WTC11 (cell line): ENCODE measurements at regions not wholly inside any gene's neighbourhood (a gene's known extent, or its start where the extent isn't known, plus 50 kb on each side); places are given as distances from the start of the nearest gene placed in this dataset.

ENCODE experiments used
- ATAC-seq: fragments of 200-7000 bp; cut with Tn5 transposase; 2 replicates; pipeline ENCODE4 v1.10.0; 2021; ENCODE audit warnings: mild to moderate bottlenecking, moderate library complexity
- CTCF ChIA-PET: fragments of 300-600 bp; sonication (Branson Sonifier 250); formaldehyde crosslinking; loops from one replicate; lab custom pipeline; 2021; ENCODE audit warnings: antibody characterized with exemption; lab: Charles Lee
- POLR2A ChIA-PET: fragments of 350-600 bp; sonication (Branson Sonifier 250); formaldehyde crosslinking; loops from one replicate; lab custom pipeline; 2021; ENCODE audit warnings: antibody characterized with exemption; lab: Charles Lee
- DNase-seq: peaks from one replicate; pipeline ENCODE4 v3.0.0; 2021; ENCODE audit warnings: low spot score
- H3K27ac Mint-ChIP-seq: 2 replicates; pipeline ENCODE4 v1.8.0; 2021; ENCODE audit warnings: mixed read lengths
- H3K27me3 Mint-ChIP-seq: 2 replicates; pipeline ENCODE4 v1.8.0; 2021; ENCODE audit warnings: low read depth, mild to moderate bottlenecking, moderate library complexity, mixed read lengths
- H3K36me3 Mint-ChIP-seq: 2 replicates; pipeline ENCODE4 v1.8.0; 2021; ENCODE audit warnings: mixed read lengths
- H3K4me1 Mint-ChIP-seq: 2 replicates; pipeline ENCODE4 v1.8.0; 2022; ENCODE audit warnings: mixed read lengths
- H3K4me3 Mint-ChIP-seq: 2 replicates; pipeline ENCODE4 v1.8.0; 2021; ENCODE audit warnings: mild to moderate bottlenecking, moderate library complexity, mixed read lengths
- H3K9me3 Mint-ChIP-seq: 2 replicates; pipeline ENCODE4 v1.8.0; 2021; ENCODE audit warnings: mixed read lengths
- ESRRA ChIP-seq: sonication (generic); formaldehyde crosslinking; IDR thresholded peaks from 2 replicates; pipeline ENCODE4 v1.8.1; 2022; ENCODE audit warnings: mild to moderate bottlenecking, missing genetic modification reagents, borderline replicate concordance
- GRHL2 ChIP-seq: fragments of 250-450 bp; sonication (Bioruptor Pico); IDR thresholded peaks from 2 replicates; pipeline ENCODE4 v1.8.0; 2022; ENCODE audit warnings: mild to moderate bottlenecking, moderate library complexity; ENCODE audit not compliant: insufficient replicate concordance, severe bottlenecking
- GTF2I ChIP-seq: fragments of 250-450 bp; sonication (Bioruptor Pico); conservative IDR thresholded peaks from 2 replicates; pipeline ENCODE4 v1.4.0; 2021; ENCODE audit warnings: mild to moderate bottlenecking
- IRF2 ChIP-seq: sonication (generic); formaldehyde crosslinking; IDR thresholded peaks from 2 replicates; pipeline ENCODE4 v1.8.0; 2022; ENCODE audit warnings: low read depth, missing genetic modification reagents, borderline replicate concordance
- NFYB ChIP-seq: sonication (generic); formaldehyde crosslinking; conservative IDR thresholded peaks from 2 replicates; pipeline ENCODE4 v1.8.0; 2022; ENCODE audit warnings: low read depth, missing genetic modification reagents
- TCF7 ChIP-seq: sonication (generic); formaldehyde crosslinking; IDR thresholded peaks from 2 replicates; pipeline ENCODE4 v1.8.0; 2022; ENCODE audit warnings: mild to moderate bottlenecking, low read depth, missing genetic modification reagents, moderate library complexity
- TEAD4 ChIP-seq: sonication (generic); formaldehyde crosslinking; IDR thresholded peaks from 2 replicates; pipeline ENCODE4 v1.8.0; 2022; ENCODE audit warnings: mild to moderate bottlenecking, missing genetic modification reagents
- TP53 ChIP-seq: sonication (generic); formaldehyde crosslinking; IDR thresholded peaks from 2 replicates; pipeline ENCODE4 v1.8.1; 2023; ENCODE audit warnings: mild to moderate bottlenecking, missing genetic modification reagents
- ZNF121 ChIP-seq: sonication (generic); formaldehyde crosslinking; IDR thresholded peaks from 2 replicates; pipeline ENCODE4 v1.8.0; 2023; ENCODE audit warnings: missing genetic modification reagents
- ZNF416 ChIP-seq: fragments of 250-450 bp; sonication (Bioruptor Pico); IDR thresholded peaks from 2 replicates; pipeline ENCODE4 v1.9.0; 2021; ENCODE audit warnings: mild to moderate bottlenecking, inconsistent platforms
- TF ChIP-seq, protein P1 (sequence below): sonication (generic); formaldehyde crosslinking; IDR thresholded peaks from 2 replicates; pipeline ENCODE4 v1.8.1; 2022; ENCODE audit warnings: missing genetic modification reagents, borderline replicate concordance
- TF ChIP-seq, protein P2 (sequence below): sonication (generic); formaldehyde crosslinking; IDR thresholded peaks from 2 replicates; pipeline ENCODE4 v1.8.1; 2022; ENCODE audit warnings: mild to moderate bottlenecking, missing genetic modification reagents, moderate library complexity, borderline replicate concordance
- TF ChIP-seq, protein P3 (sequence below): sonication (generic); formaldehyde crosslinking; IDR thresholded peaks from 2 replicates; pipeline ENCODE4 v1.8.0; 2022; ENCODE audit warnings: mild to moderate bottlenecking, missing genetic modification reagents
- TF ChIP-seq, protein P4 (sequence below): sonication (generic); formaldehyde crosslinking; conservative IDR thresholded peaks from 2 replicates; pipeline ENCODE4 v1.8.1; 2022; ENCODE audit warnings: mild to moderate bottlenecking, missing genetic modification reagents
- TF ChIP-seq, protein P5 (sequence below): sonication (generic); formaldehyde crosslinking; IDR thresholded peaks from 2 replicates; pipeline ENCODE4 v1.8.1; 2023; ENCODE audit warnings: mild to moderate bottlenecking, missing genetic modification reagents, borderline replicate concordance
- TF ChIP-seq, protein P6 (sequence below): sonication (generic); formaldehyde crosslinking; IDR thresholded peaks from 2 replicates; pipeline ENCODE4 v1.8.1; 2023; ENCODE audit warnings: mild to moderate bottlenecking, missing genetic modification reagents, moderate library complexity
- TF ChIP-seq, protein P7 (sequence below): sonication (generic); formaldehyde crosslinking; IDR thresholded peaks from 2 replicates; pipeline ENCODE4 v1.8.1; 2022; ENCODE audit warnings: low read depth, missing genetic modification reagents, borderline replicate concordance
- TF ChIP-seq, protein P8 (sequence below): fragments of 200-600 bp; IDR thresholded peaks from 2 replicates; pipeline ENCODE4 v1.8.0; 2022; ENCODE audit warnings: antibody characterized with exemption
- TF ChIP-seq, protein P9 (sequence below): sonication (generic); formaldehyde crosslinking; IDR thresholded peaks from 2 replicates; pipeline ENCODE4 v1.8.0; 2023; ENCODE audit warnings: missing genetic modification reagents

DNA sequence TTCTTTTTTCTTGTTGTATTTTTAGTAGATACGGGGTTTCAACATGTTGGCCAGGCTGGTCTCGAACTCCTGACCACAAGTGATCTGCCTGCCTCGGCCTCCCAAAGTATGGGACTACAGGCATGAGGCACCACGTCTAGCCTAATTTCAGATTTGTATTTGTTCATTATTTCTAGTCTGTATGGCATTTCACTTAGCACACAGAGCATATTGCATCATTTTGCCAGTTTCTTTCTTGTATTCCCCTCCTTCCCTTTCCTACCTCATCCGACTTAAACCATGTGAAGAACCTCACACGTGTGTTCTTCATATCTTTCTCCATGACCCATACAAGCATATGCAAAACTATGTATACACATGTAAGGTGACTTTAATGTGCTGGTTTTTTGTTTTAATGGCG, 470.0 kb downstream of the CBLN4 start (continued):
- TF ChIP-seq, protein P1, sequence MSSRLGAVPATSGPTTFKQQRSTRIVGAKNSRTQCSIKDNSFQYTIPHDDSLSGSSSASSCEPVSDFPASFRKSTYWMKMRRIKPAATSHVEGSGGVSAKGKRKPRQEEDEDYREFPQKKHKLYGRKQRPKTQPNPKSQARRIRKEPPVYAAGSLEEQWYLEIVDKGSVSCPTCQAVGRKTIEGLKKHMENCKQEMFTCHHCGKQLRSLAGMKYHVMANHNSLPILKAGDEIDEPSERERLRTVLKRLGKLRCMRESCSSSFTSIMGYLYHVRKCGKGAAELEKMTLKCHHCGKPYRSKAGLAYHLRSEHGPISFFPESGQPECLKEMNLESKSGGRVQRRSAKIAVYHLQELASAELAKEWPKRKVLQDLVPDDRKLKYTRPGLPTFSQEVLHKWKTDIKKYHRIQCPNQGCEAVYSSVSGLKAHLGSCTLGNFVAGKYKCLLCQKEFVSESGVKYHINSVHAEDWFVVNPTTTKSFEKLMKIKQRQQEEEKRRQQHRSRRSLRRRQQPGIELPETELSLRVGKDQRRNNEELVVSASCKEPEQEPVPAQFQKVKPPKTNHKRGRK (CRISPR knock-in tag), result no peak

DNA sequence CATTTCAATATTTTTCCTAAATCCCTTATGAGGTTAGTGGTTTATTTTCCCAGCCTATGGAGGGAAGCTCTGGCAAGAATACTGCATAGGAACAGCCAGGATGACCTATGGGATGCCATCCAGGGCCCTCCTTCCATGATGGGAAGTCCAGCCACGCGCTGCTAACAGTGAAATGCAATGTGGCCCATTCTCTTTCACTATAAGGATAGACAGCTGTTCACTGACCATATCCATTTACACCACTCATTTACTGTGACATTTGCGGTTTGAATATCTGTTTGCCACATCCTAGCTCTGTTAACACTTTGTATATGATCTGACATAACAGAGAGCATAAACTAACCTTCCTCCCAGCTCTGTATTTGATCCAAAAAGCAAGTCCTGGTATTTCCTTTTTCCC, 471.7 kb downstream of the CBLN4 start:
- DNase-seq (no peak), ATAC-seq (no peak)
- TF ChIP-seq ZNF416 (CRISPR knock-in tag) (no peak), ESRRA (CRISPR knock-in tag) (no peak), IRF2 (CRISPR knock-in tag) (no peak), GRHL2 (CRISPR knock-in tag) (no peak), TEAD4 (CRISPR knock-in tag) (no peak)
- TF ChIP-seq, protein P2, sequence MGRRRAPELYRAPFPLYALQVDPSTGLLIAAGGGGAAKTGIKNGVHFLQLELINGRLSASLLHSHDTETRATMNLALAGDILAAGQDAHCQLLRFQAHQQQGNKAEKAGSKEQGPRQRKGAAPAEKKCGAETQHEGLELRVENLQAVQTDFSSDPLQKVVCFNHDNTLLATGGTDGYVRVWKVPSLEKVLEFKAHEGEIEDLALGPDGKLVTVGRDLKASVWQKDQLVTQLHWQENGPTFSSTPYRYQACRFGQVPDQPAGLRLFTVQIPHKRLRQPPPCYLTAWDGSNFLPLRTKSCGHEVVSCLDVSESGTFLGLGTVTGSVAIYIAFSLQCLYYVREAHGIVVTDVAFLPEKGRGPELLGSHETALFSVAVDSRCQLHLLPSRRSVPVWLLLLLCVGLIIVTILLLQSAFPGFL (CRISPR knock-in tag), result no peak
- TF ChIP-seq, protein P3, sequence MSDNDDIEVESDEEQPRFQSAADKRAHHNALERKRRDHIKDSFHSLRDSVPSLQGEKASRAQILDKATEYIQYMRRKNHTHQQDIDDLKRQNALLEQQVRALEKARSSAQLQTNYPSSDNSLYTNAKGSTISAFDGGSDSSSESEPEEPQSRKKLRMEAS (CRISPR knock-in tag), result no peak
- TF ChIP-seq, protein P4, sequence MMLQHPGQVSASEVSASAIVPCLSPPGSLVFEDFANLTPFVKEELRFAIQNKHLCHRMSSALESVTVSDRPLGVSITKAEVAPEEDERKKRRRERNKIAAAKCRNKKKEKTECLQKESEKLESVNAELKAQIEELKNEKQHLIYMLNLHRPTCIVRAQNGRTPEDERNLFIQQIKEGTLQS, result no peak
- Mint-ChIP-seq H3K4me3 (no peak overlapping the region), H3K9me3 (peaks cover 73% of the 10 kb centered on the region), H3K27me3 (peaks cover 11% of the 10 kb centered on the region), H3K36me3 (peaks cover 68% of the 10 kb centered on the region), H3K27ac (no peak overlapping the region), H3K4me1 (no peaks in the 10 kb centered on the region)
- POLR2A ChIA-PET, result no interaction called here
- CTCF ChIA-PET, result no interaction called here

DNA sequence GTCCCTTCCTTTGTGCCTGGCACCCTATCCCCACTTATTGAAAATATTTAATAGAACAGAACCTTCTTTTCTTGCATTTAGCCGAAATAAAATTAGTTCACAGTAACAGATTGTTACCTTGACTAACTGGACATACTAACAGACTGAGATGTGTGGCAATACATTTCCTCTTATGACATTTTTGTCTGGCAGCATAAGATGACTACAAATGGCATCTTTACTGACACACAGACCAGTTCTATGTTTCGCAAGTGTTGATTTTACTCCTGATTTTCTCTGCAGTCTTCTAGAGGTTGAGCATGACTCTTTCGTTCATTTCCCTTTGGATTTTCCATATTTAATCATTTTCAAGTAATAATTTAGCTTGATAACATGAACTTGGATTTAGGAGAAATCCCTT, 474.6 kb downstream of the CBLN4 start:
- no peak for ATAC-seq
- TF ChIP-seq IRF2 (CRISPR knock-in tag) (no peak), NFYB (CRISPR knock-in tag) (no peak), TP53 (CRISPR knock-in tag) (no peak), ZNF121 (CRISPR knock-in tag) (no peak), TEAD4 (CRISPR knock-in tag) (no peak), GTF2I (CRISPR knock-in tag) (no peak), TCF7 (CRISPR knock-in tag) (no peak)
- TF ChIP-seq, protein P5, sequence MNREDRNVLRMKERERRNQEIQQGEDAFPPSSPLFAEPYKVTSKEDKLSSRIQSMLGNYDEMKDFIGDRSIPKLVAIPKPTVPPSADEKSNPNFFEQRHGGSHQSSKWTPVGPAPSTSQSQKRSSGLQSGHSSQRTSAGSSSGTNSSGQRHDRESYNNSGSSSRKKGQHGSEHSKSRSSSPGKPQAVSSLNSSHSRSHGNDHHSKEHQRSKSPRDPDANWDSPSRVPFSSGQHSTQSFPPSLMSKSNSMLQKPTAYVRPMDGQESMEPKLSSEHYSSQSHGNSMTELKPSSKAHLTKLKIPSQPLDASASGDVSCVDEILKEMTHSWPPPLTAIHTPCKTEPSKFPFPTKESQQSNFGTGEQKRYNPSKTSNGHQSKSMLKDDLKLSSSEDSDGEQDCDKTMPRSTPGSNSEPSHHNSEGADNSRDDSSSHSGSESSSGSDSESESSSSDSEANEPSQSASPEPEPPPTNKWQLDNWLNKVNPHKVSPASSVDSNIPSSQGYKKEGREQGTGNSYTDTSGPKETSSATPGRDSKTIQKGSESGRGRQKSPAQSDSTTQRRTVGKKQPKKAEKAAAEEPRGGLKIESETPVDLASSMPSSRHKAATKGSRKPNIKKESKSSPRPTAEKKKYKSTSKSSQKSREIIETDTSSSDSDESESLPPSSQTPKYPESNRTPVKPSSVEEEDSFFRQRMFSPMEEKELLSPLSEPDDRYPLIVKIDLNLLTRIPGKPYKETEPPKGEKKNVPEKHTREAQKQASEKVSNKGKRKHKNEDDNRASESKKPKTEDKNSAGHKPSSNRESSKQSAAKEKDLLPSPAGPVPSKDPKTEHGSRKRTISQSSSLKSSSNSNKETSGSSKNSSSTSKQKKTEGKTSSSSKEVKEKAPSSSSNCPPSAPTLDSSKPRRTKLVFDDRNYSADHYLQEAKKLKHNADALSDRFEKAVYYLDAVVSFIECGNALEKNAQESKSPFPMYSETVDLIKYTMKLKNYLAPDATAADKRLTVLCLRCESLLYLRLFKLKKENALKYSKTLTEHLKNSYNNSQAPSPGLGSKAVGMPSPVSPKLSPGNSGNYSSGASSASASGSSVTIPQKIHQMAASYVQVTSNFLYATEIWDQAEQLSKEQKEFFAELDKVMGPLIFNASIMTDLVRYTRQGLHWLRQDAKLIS (CRISPR knock-in tag), result no peak
- TF ChIP-seq, protein P6, sequence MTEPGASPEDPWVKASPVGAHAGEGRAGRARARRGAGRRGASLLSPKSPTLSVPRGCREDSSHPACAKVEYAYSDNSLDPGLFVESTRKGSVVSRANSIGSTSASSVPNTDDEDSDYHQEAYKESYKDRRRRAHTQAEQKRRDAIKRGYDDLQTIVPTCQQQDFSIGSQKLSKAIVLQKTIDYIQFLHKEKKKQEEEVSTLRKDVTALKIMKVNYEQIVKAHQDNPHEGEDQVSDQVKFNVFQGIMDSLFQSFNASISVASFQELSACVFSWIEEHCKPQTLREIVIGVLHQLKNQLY (CRISPR knock-in tag), result no peak
- TF ChIP-seq, protein P7, sequence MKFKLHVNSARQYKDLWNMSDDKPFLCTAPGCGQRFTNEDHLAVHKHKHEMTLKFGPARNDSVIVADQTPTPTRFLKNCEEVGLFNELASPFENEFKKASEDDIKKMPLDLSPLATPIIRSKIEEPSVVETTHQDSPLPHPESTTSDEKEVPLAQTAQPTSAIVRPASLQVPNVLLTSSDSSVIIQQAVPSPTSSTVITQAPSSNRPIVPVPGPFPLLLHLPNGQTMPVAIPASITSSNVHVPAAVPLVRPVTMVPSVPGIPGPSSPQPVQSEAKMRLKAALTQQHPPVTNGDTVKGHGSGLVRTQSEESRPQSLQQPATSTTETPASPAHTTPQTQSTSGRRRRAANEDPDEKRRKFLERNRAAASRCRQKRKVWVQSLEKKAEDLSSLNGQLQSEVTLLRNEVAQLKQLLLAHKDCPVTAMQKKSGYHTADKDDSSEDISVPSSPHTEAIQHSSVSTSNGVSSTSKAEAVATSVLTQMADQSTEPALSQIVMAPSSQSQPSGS (CRISPR knock-in tag), result no peak
- TF ChIP-seq, protein P8, sequence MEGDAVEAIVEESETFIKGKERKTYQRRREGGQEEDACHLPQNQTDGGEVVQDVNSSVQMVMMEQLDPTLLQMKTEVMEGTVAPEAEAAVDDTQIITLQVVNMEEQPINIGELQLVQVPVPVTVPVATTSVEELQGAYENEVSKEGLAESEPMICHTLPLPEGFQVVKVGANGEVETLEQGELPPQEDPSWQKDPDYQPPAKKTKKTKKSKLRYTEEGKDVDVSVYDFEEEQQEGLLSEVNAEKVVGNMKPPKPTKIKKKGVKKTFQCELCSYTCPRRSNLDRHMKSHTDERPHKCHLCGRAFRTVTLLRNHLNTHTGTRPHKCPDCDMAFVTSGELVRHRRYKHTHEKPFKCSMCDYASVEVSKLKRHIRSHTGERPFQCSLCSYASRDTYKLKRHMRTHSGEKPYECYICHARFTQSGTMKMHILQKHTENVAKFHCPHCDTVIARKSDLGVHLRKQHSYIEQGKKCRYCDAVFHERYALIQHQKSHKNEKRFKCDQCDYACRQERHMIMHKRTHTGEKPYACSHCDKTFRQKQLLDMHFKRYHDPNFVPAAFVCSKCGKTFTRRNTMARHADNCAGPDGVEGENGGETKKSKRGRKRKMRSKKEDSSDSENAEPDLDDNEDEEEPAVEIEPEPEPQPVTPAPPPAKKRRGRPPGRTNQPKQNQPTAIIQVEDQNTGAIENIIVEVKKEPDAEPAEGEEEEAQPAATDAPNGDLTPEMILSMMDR, result no peak
- TF ChIP-seq, protein P9, sequence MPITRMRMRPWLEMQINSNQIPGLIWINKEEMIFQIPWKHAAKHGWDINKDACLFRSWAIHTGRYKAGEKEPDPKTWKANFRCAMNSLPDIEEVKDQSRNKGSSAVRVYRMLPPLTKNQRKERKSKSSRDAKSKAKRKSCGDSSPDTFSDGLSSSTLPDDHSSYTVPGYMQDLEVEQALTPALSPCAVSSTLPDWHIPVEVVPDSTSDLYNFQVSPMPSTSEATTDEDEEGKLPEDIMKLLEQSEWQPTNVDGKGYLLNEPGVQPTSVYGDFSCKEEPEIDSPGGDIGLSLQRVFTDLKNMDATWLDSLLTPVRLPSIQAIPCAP (CRISPR knock-in tag), result no peak
- TF ChIP-seq, protein P1 (CRISPR knock-in tag), result no peak

More for the DNA sequence above, 474.6 kb downstream of the CBLN4 start:
- ChIA-PET POLR2A (no interaction called here), CTCF (no interaction called here)
- peaks cover 70% of the 10 kb centered on the region for H3K9me3 Mint-ChIP-seq
- H3K27me3 Mint-ChIP-seq, result peaks cover 5% of the 10 kb centered on the region
- DNase-seq, result no peak
- no peak overlapping the region for H3K4me3 Mint-ChIP-seq
- H3K27ac Mint-ChIP-seq, result no peak overlapping the region
- no peaks in the 10 kb centered on the region for H3K4me1 Mint-ChIP-seq
- peaks cover 67% of the 10 kb centered on the region for H3K36me3 Mint-ChIP-seq
